ENCODE measurements at regions not wholly inside any gene's neighbourhood (a gene's known extent, or its start where the extent isn't known, plus 50 kb on each side); places are given as distances from the start of the nearest gene placed in this dataset.

DNA sequence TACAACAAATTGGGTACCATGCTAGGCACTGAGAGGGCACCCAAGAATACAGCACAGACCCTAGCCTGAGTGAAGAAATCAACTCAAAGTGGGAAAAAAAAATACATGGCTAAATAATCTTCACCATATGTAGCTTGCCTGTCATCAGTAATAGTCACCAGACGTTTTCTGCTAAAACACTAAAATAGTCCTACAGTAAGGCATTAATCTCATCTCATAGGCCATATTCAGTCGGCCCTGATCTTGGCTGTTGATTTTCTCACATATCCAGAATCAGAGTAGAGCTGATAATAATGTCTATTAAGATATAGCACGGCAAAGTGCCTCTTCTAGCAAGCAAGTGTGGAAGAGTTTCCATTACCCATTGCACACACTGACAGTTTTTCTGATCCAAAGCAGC is 322.1 kb upstream of the SLC30A5 start:
- TF ChIP-seq, protein P1, sequence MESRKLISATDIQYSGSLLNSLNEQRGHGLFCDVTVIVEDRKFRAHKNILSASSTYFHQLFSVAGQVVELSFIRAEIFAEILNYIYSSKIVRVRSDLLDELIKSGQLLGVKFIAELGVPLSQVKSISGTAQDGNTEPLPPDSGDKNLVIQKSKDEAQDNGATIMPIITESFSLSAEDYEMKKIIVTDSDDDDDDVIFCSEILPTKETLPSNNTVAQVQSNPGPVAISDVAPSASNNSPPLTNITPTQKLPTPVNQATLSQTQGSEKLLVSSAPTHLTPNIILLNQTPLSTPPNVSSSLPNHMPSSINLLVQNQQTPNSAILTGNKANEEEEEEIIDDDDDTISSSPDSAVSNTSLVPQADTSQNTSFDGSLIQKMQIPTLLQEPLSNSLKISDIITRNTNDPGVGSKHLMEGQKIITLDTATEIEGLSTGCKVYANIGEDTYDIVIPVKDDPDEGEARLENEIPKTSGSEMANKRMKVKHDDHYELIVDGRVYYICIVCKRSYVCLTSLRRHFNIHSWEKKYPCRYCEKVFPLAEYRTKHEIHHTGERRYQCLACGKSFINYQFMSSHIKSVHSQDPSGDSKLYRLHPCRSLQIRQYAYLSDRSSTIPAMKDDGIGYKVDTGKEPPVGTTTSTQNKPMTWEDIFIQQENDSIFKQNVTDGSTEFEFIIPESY (IDR thresholded peaks at IDR 0.05; ENCODE audit: extremely low read depth, insufficient replicate concordance, low read length), result no peak
- TF ChIP-seq, protein P2, sequence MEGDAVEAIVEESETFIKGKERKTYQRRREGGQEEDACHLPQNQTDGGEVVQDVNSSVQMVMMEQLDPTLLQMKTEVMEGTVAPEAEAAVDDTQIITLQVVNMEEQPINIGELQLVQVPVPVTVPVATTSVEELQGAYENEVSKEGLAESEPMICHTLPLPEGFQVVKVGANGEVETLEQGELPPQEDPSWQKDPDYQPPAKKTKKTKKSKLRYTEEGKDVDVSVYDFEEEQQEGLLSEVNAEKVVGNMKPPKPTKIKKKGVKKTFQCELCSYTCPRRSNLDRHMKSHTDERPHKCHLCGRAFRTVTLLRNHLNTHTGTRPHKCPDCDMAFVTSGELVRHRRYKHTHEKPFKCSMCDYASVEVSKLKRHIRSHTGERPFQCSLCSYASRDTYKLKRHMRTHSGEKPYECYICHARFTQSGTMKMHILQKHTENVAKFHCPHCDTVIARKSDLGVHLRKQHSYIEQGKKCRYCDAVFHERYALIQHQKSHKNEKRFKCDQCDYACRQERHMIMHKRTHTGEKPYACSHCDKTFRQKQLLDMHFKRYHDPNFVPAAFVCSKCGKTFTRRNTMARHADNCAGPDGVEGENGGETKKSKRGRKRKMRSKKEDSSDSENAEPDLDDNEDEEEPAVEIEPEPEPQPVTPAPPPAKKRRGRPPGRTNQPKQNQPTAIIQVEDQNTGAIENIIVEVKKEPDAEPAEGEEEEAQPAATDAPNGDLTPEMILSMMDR (IDR thresholded peaks at IDR 0.05 in 2 of 3, conservative IDR thresholded peaks at IDR 0.05 in 1 of 3; ENCODE audit: borderline replicate concordance in 1 of 3, insufficient read depth in 1 of 3, low read depth in 2 of 3, low read length in 2 of 3), result no peak

Data from HCT116 (cell line).